A549 (cell line): ENCODE measurements at regions not wholly inside any gene's neighbourhood (a gene's known extent, or its start where the extent isn't known, plus 50 kb on each side); places are given as distances from the start of the nearest gene placed in this dataset.

Experiments
- CTCF ChIP-seq: fragments of >200 bp; sonication (Bioruptor Twin); formaldehyde crosslinking; IDR thresholded peaks from 3 replicates; pipeline ENCODE4 v1.5.1; 2016
- FOSB ChIP-seq: fragments of 250-450 bp; sonication (Bioruptor Pico); IDR thresholded peaks from 2 replicates; pipeline ENCODE4 v1.5.0; 2020; ENCODE audit warnings: mild to moderate bottlenecking, moderate library complexity
- HDAC2 ChIP-seq: fragments of 200-600 bp; sonication (generic); IDR thresholded peaks from 2 replicates; pipeline ENCODE4 v1.6.1; 2016
- HOXA7 ChIP-seq: fragments of 250-450 bp; sonication (Bioruptor Pico); IDR thresholded peaks from 2 replicates; pipeline ENCODE4 v1.5.0; 2020; ENCODE audit warnings: mild to moderate bottlenecking, moderate library complexity
- JUN ChIP-seq, 2 experiments: fragments of >200 bp; sonication (Bioruptor Twin); formaldehyde crosslinking; IDR thresholded peaks; 2 replicates in 1 of 2; 3 replicates in 1 of 2; pipeline ENCODE4 v1.6.1; 2016 to 2017
- RAD21 ChIP-seq, 2 experiments: fragments of >200 bp in 1 of 2; sonication (Bioruptor Twin) in 1 of 2; formaldehyde crosslinking in 1 of 2; IDR thresholded peaks in 1 of 2; conservative IDR thresholded peaks in 1 of 2; 2 replicates in 1 of 2; 3 replicates in 1 of 2; pipeline ENCODE4 v1.6.1; 2012 to 2018; ENCODE audit warnings: inconsistent platforms in 1 of 2
- RARB ChIP-seq: fragments of 250-450 bp; sonication (Bioruptor Pico); IDR thresholded peaks from 2 replicates; pipeline ENCODE4 v1.8.0; 2021; ENCODE audit warnings: mild to moderate bottlenecking, moderate library complexity
- SMC3 ChIP-seq: fragments of >200 bp; sonication (Bioruptor Twin); formaldehyde crosslinking; IDR thresholded peaks from 3 replicates; pipeline ENCODE4 v1.6.1; 2018; ENCODE audit warnings: inconsistent platforms
- TF ChIP-seq, protein P1 (sequence below): fragments of 200-600 bp; sonication (generic); IDR thresholded peaks from 2 replicates; pipeline ENCODE4 v1.6.1; 2016; ENCODE audit warnings: antibody characterized with exemption, mild to moderate bottlenecking, moderate library complexity
- TF ChIP-seq, protein P2 (sequence below): IDR thresholded peaks from 2 replicates; pipeline ENCODE4 v1.6.1; 2012

DNA sequence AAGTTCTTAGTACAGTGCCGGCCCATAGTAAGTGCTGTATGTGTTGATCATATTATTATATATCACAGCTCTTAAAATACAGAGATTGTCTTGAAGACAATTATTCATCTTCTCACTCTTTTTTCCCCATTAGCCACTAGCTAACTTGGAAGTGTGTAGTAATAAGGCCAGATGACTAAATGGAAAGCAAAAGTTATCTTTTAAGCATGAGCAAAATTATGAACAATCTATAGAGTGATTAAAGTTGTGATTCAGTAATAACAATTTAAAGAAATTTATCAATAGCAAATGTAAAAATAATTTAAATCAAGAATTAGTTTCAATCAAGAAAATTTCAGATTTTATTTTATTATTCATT lies 630.9 kb upstream of the TBL1XR1 start:
- no peak for TF ChIP-seq RAD21 (conservative IDR thresholded peaks at IDR 0.05 in 1 of 2, IDR thresholded peaks at IDR 0.05 in 1 of 2)
- TF ChIP-seq CTCF = no peak
- no peak for TF ChIP-seq JUN (IDR thresholded peaks at IDR 0.05)
- TF ChIP-seq, protein P1, sequence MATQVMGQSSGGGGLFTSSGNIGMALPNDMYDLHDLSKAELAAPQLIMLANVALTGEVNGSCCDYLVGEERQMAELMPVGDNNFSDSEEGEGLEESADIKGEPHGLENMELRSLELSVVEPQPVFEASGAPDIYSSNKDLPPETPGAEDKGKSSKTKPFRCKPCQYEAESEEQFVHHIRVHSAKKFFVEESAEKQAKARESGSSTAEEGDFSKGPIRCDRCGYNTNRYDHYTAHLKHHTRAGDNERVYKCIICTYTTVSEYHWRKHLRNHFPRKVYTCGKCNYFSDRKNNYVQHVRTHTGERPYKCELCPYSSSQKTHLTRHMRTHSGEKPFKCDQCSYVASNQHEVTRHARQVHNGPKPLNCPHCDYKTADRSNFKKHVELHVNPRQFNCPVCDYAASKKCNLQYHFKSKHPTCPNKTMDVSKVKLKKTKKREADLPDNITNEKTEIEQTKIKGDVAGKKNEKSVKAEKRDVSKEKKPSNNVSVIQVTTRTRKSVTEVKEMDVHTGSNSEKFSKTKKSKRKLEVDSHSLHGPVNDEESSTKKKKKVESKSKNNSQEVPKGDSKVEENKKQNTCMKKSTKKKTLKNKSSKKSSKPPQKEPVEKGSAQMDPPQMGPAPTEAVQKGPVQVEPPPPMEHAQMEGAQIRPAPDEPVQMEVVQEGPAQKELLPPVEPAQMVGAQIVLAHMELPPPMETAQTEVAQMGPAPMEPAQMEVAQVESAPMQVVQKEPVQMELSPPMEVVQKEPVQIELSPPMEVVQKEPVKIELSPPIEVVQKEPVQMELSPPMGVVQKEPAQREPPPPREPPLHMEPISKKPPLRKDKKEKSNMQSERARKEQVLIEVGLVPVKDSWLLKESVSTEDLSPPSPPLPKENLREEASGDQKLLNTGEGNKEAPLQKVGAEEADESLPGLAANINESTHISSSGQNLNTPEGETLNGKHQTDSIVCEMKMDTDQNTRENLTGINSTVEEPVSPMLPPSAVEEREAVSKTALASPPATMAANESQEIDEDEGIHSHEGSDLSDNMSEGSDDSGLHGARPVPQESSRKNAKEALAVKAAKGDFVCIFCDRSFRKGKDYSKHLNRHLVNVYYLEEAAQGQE = no peak
- TF ChIP-seq FOSB (CRISPR knock-in tag) = no peak
- no peak for TF ChIP-seq SMC3
- TF ChIP-seq HOXA7 = no peak
- TF ChIP-seq, protein P2, sequence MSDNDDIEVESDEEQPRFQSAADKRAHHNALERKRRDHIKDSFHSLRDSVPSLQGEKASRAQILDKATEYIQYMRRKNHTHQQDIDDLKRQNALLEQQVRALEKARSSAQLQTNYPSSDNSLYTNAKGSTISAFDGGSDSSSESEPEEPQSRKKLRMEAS = no peak
- no peak for TF ChIP-seq RARB
- TF ChIP-seq HDAC2 = no peak
